MM.1S (cell line): ENCODE measurements at regions not wholly inside any gene's neighbourhood (a gene's known extent, or its start where the extent isn't known, plus 50 kb on each side); places are given as distances from the start of the nearest gene placed in this dataset.

Experiments used
- DNase-seq: peaks from one replicate; pipeline ENCODE4 v3.0.0-alpha.2; 2015
- H2AFZ ChIP-seq: fragments of 300-600 bp; sonication (generic); 2 replicates; pipeline ENCODE4 v1.6.0; 2016; ENCODE audit warnings: antibody characterized with exemption, low read length
- H3F3A ChIP-seq: fragments of 300-600 bp; sonication (generic); 2 replicates; pipeline ENCODE4 v1.6.1; 2016; ENCODE audit warnings: mild to moderate bottlenecking, antibody characterized with exemption, low read length, moderate library complexity, mixed read lengths; ENCODE audit not compliant: insufficient read depth
- H3K27ac ChIP-seq: fragments of 300-600 bp; sonication (generic); 2 replicates; pipeline ENCODE4 v1.5.1; 2016; ENCODE audit warnings: mild to moderate bottlenecking, low read length
- H3K27me3 ChIP-seq: fragments of 300-600 bp; sonication (generic); replicated peaks from 2 replicates; pipeline ENCODE4 v1.6.0; 2016; ENCODE audit warnings: low read length; ENCODE audit not compliant: insufficient read depth
- H3K36me3 ChIP-seq: fragments of 300-600 bp; sonication (generic); replicated peaks from 2 replicates; pipeline ENCODE4 v1.6.1; 2016; ENCODE audit warnings: mild to moderate bottlenecking, low read length, mixed read lengths; ENCODE audit not compliant: insufficient read depth
- H3K4me1 ChIP-seq: fragments of 300-600 bp; sonication (generic); 2 replicates; pipeline ENCODE4 v1.6.1; 2016; ENCODE audit warnings: low read length, mixed read lengths
- H3K4me2 ChIP-seq: fragments of 300-600 bp; sonication (generic); 2 replicates; pipeline ENCODE4 v1.6.0; 2016; ENCODE audit warnings: low read depth, low read length
- H3K4me3 ChIP-seq: fragments of 300-600 bp; sonication (generic); 2 replicates; pipeline ENCODE4 v1.5.1; 2016; ENCODE audit warnings: low read length, mixed read lengths
- H3K79me2 ChIP-seq: fragments of 300-600 bp; sonication (generic); 2 replicates; pipeline ENCODE4 v1.6.1; 2016; ENCODE audit warnings: mixed run types, low read length, mixed read lengths
- H3K9ac ChIP-seq: fragments of 300-600 bp; sonication (generic); 2 replicates; pipeline ENCODE4 v1.6.1; 2016; ENCODE audit warnings: low read length, mixed read lengths
- H3K9me2 ChIP-seq: fragments of 300-600 bp; sonication (generic); replicated peaks from 2 replicates; pipeline ENCODE4 v1.6.1; 2016; ENCODE audit warnings: mild to moderate bottlenecking, low read length, mixed read lengths; ENCODE audit not compliant: insufficient read depth
- H3K9me3 ChIP-seq: fragments of 300-600 bp; sonication (generic); replicated peaks from 2 replicates; pipeline ENCODE4 v1.6.1; 2016; ENCODE audit warnings: mild to moderate bottlenecking, low read length, mixed read lengths; ENCODE audit not compliant: insufficient read depth
- H4K20me1 ChIP-seq: fragments of 300-600 bp; sonication (generic); 2 replicates; pipeline ENCODE4 v1.6.1; 2016; ENCODE audit warnings: mild to moderate bottlenecking, low read length, moderate library complexity, mixed read lengths; ENCODE audit not compliant: insufficient read depth
- CTCF ChIP-seq: fragments of 300-600 bp; sonication (generic); IDR thresholded peaks from 2 replicates; pipeline ENCODE4 v1.5.1; 2016; ENCODE audit warnings: antibody characterized with exemption, low read length, mixed read lengths
- EZH2 ChIP-seq: fragments of 300-600 bp; sonication (generic); optimal IDR thresholded peaks from 2 replicates; pipeline ENCODE3; 2017; ENCODE audit warnings: low read depth, mild to moderate bottlenecking, antibody characterized with exemption, low read length, mixed read lengths
- EZH2phosphoT487 ChIP-seq: fragments of 300-600 bp; sonication (generic); IDR thresholded peaks from 2 replicates; pipeline ENCODE4 v1.6.1; 2018; ENCODE audit warnings: antibody characterized with exemption, low read length

DNA sequence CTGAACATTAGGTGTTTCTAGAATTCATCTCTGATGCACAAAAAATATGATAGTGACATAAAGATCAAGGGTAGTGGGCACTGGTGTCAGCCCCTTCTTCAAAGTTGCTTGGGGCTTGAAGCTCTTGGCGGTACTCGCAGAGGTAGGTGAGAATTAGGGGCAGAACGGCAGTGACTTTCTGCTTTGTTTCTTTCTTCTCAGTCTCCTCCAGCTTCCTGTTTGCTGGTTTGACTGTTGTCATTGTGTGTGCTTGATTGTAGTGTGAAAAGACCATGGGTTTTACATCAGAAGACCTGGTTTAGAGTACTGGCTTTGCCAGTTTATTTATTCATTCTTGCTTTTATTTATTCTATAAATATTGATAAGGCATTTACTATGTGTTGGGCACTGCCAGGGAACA is 156.7 kb upstream of the PLET1 start:
- H3K4me1 ChIP-seq: no peaks in the 10 kb centered on the region
- H3K27ac ChIP-seq: no peak overlapping the region
- TF ChIP-seq EZH2phosphoT487 (no peak), CTCF (no peak), EZH2 (no peak)
- DNase-seq: no peak
- no peaks in the 10 kb centered on the region for H3F3A ChIP-seq
- H3K79me2 ChIP-seq: no peaks in the 10 kb centered on the region
- no peak overlapping the region for H3K4me3 ChIP-seq
- H3K9me3 ChIP-seq: no peaks in the 10 kb centered on the region
- H3K4me2 ChIP-seq: no peak overlapping the region
- H3K9me2 ChIP-seq: no peaks in the 10 kb centered on the region
- no peaks in the 10 kb centered on the region for H4K20me1 ChIP-seq
- H3K9ac ChIP-seq: no peak overlapping the region
- H3K27me3 ChIP-seq: no peaks in the 10 kb centered on the region
- H2AFZ ChIP-seq: no peak overlapping the region
- H3K36me3 ChIP-seq: no peaks in the 10 kb centered on the region

DNA sequence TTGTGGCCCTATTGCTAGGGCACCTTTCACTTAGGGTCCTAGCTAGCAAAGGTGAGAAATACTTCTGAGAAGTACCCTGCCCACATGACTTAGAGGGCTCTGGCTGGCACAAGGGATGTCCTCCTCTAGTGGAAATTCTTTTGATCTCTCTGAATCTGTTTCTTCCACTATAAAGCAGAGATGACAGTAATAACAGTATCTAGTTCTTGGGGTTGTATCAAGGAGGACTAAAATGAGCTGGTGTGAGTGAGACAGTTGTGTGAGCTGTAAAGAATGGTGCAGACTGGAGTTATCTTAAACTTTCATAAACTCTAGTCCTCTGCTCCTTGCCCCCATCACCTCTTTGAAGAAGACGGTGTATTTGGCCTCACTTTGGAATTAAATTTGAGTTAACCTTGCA is 157.8 kb upstream of the PLET1 start:
- H3K9ac ChIP-seq: no peak overlapping the region
- no peaks in the 10 kb centered on the region for H3K79me2 ChIP-seq
- H3K4me2 ChIP-seq: no peak overlapping the region
- H3K27ac ChIP-seq: no peak overlapping the region
- no peak for DNase-seq
- H4K20me1 ChIP-seq: no peaks in the 10 kb centered on the region
- H3K9me2 ChIP-seq: no peaks in the 10 kb centered on the region
- no peaks in the 10 kb centered on the region for H3K27me3 ChIP-seq
- no peak overlapping the region for H3K4me3 ChIP-seq
- H3K9me3 ChIP-seq: no peaks in the 10 kb centered on the region
- TF ChIP-seq EZH2phosphoT487 (no peak), CTCF (no peak), EZH2 (no peak)
- no peaks in the 10 kb centered on the region for H3K4me1 ChIP-seq
- H3K36me3 ChIP-seq: no peaks in the 10 kb centered on the region
- H2AFZ ChIP-seq: no peak overlapping the region
- no peaks in the 10 kb centered on the region for H3F3A ChIP-seq

DNA sequence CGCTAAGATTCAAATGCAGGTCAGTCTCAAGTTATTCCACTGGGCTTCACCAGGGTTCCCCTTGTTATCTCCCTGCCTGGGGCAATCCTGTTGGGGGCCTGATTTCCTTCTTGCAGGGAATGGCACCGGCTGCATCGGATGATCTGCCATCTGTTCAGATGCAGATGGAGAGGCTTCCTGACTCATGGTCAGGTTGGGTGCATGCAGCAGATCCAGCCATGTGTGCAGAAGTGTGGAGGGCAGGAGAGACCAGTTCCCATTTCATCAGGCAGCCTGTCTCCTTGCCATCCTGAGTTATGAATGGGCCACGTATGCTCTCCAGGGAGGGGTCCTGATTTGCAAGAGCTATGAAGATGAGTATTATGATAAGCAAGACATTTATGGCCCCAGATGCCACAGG is 161.2 kb upstream of the PLET1 start:
- no peak for DNase-seq
- Histone ChIP-seq H3K4me2 (no peak overlapping the region), H3K9me2 (no peaks in the 10 kb centered on the region), H3K27ac (no peak overlapping the region), H3K27me3 (no peaks in the 10 kb centered on the region), H3K9me3 (no peaks in the 10 kb centered on the region), H4K20me1 (no peaks in the 10 kb centered on the region), H3K9ac (no peak overlapping the region), H3K4me3 (no peak overlapping the region), H3K79me2 (no peaks in the 10 kb centered on the region), H2AFZ (no peak overlapping the region), H3K36me3 (no peaks in the 10 kb centered on the region), H3K4me1 (no peaks in the 10 kb centered on the region), H3F3A (no peaks in the 10 kb centered on the region)
- TF ChIP-seq EZH2: no peak

DNA sequence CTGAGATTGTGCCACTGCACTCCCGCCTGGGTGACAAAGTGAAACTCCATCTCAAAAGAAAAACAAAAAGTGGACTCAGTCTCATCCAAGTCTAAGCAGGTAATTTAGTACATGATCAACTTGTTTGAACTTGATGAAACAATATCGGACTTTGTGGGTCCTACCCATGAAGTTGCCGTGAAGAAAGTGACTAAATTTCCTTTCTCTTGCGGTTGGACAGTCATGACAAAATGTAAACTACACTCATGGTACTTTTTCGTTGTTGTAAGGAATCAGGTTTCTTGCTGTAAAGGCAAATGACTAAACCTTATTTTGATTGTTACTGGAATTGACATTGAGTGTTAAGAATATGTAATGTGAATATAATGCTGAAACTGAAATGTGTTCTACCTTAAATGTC is 164.5 kb upstream of the PLET1 start:
- no peaks in the 10 kb centered on the region for H3F3A ChIP-seq

More for the DNA sequence above, 164.5 kb upstream of the PLET1 start:
- no peaks in the 10 kb centered on the region for H3K27me3 ChIP-seq
- H3K27ac ChIP-seq: no peak overlapping the region
- no peak overlapping the region for H3K4me3 ChIP-seq
- no peaks in the 10 kb centered on the region for H4K20me1 ChIP-seq
- no peaks in the 10 kb centered on the region for H3K9me2 ChIP-seq
- TF ChIP-seq EZH2phosphoT487 (no peak), EZH2 (no peak), CTCF (no peak)
- H3K4me2 ChIP-seq: no peak overlapping the region
- DNase-seq: no peak
- no peaks in the 10 kb centered on the region for H3K4me1 ChIP-seq
- H3K9ac ChIP-seq: no peak overlapping the region
- H3K36me3 ChIP-seq: no peaks in the 10 kb centered on the region
- H3K79me2 ChIP-seq: no peaks in the 10 kb centered on the region
- no peaks in the 10 kb centered on the region for H3K9me3 ChIP-seq
- H2AFZ ChIP-seq: no peak overlapping the region
